ENCODE measurements at regions not wholly inside any gene's neighbourhood (a gene's known extent, or its start where the extent isn't known, plus 50 kb on each side); places are given as distances from the start of the nearest gene placed in this dataset.

- Histone ChIP-seq H3K79me2 (ENCODE audit: insufficient read depth) (no peaks in the 10 kb centered on the region), H3K4me2 (ENCODE audit: unreplicated experiment) (no peak overlapping the region), H3K4me1 (ENCODE audit: insufficient read depth) (no peaks in the 10 kb centered on the region), H3K4me3 (no peak overlapping the region), H3K9me3 (ENCODE audit: low read depth) (no peaks in the 10 kb centered on the region), H3K9me2 (ENCODE audit: insufficient read depth) (no peaks in the 10 kb centered on the region), H4K20me1 (ENCODE audit: insufficient read depth) (no peaks in the 10 kb centered on the region), H3F3A (ENCODE audit: insufficient read depth) (no peaks in the 10 kb centered on the region), H3K9ac (no peak overlapping the region), H3K27me3 (replicated peaks; ENCODE audit: insufficient read depth) (no peaks in the 10 kb centered on the region), H2AFZ (no peak overlapping the region), H3K36me3 (ENCODE audit: low read depth) (no peaks in the 10 kb centered on the region), H3K27ac (no peak overlapping the region)
- DNase-seq: no peak
- in situ Hi-C loops (cut with MboI): no loop called here
- 1 to 3% methylated on average over 3 of the region's 3 CpGs for whole genome bisulfite sequencing, 2 experiments (ENCODE audit: low coverage in 1 of 2, low lambda C conversion rate in 2 of 2, missing lambda C conversion rate in 2 of 2)
- TF ChIP-seq EZH2 (IDR thresholded peaks at IDR 0.05; ENCODE audit: insufficient read depth, poor library complexity, severe bottlenecking) (no peak), EZH2phosphoT487 (IDR thresholded peaks at IDR 0.05; ENCODE audit: insufficient read depth, low read depth) (no peak)
These were observed 499.5 kb upstream of the SLITRK6 start for GRCh38 chr13:86298725-86299124.

DNA sequence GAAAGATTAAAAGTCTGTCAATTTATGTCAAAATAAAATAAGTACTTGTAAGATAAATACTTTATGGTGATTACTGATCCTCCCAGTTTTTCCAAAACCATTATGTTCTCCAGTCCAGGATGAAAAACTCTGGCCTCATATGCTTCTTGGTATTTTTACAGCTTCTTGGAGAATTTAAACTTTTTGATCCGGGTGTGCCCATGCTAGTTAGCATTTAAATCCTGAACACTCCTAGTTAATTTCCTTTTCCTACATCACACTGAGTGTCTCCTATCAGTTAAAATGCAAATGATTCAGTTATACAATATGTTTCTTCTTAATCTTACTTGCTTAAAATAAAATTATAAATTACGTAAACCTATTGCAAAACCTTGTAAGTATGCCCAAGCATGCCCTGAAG is 499.9 kb upstream of the SLITRK6 start:
- no peaks in the 10 kb centered on the region for H3K36me3 ChIP-seq (ENCODE audit: low read depth)
- no peaks in the 10 kb centered on the region for H3K79me2 ChIP-seq (ENCODE audit: insufficient read depth)
- no peak overlapping the region for H3K4me2 ChIP-seq (ENCODE audit: unreplicated experiment)
- H3K4me3 ChIP-seq: no peak overlapping the region
- H3K27ac ChIP-seq: no peak overlapping the region
- no peak for DNase-seq
- no peak overlapping the region for H3K9ac ChIP-seq
- no peaks in the 10 kb centered on the region for H4K20me1 ChIP-seq (ENCODE audit: insufficient read depth)
- H3K27me3 ChIP-seq (replicated peaks; ENCODE audit: insufficient read depth): no peaks in the 10 kb centered on the region
- no peak for TF ChIP-seq EZH2 (IDR thresholded peaks at IDR 0.05; ENCODE audit: insufficient read depth, poor library complexity, severe bottlenecking)
- no peak for TF ChIP-seq EZH2phosphoT487 (IDR thresholded peaks at IDR 0.05; ENCODE audit: insufficient read depth, low read depth)
- H3K9me2 ChIP-seq (ENCODE audit: insufficient read depth): no peaks in the 10 kb centered on the region
- H3K4me1 ChIP-seq (ENCODE audit: insufficient read depth): no peaks in the 10 kb centered on the region
- H3K9me3 ChIP-seq (ENCODE audit: low read depth): no peaks in the 10 kb centered on the region
- H2AFZ ChIP-seq: no peak overlapping the region
- in situ Hi-C loops (cut with MboI): no loop called here
- WGBS, 2 experiments (ENCODE audit: low coverage in 1 of 2, low lambda C conversion rate in 2 of 2, missing lambda C conversion rate in 2 of 2): 13 to 20% methylated on average over 2 of the region's 2 CpGs
- H3F3A ChIP-seq (ENCODE audit: insufficient read depth): no peaks in the 10 kb centered on the region

DNA sequence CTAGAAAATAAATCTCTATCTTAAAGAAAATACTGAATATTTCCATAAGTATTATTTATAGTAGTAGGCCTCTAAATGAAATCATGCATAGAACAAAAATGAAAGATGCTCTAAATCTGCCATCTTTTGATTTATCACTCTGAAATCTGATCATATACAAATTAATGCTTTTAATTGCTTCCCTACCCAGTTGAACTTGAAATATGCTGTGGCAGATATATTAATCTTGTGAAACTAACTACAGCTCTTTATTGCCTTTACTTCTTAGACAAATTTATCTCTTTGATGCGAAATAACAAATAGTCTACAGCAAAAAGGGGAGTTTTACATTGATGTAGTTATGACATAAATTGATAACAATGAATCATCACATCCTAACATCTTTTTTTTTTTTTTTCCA is 510.7 kb upstream of the SLITRK6 start:
- Histone ChIP-seq H3K9me3 (ENCODE audit: low read depth) (no peaks in the 10 kb centered on the region), H3K9ac (no peak overlapping the region), H3K79me2 (ENCODE audit: insufficient read depth) (no peaks in the 10 kb centered on the region), H3K4me1 (ENCODE audit: insufficient read depth) (no peaks in the 10 kb centered on the region), H3K27ac (no peak overlapping the region), H3K36me3 (ENCODE audit: low read depth) (no peaks in the 10 kb centered on the region), H3F3A (ENCODE audit: insufficient read depth) (no peaks in the 10 kb centered on the region), H3K4me3 (no peak overlapping the region), H3K27me3 (replicated peaks; ENCODE audit: insufficient read depth) (no peaks in the 10 kb centered on the region), H2AFZ (no peak overlapping the region), H4K20me1 (ENCODE audit: insufficient read depth) (no peaks in the 10 kb centered on the region), H3K9me2 (ENCODE audit: insufficient read depth) (no peaks in the 10 kb centered on the region), H3K4me2 (ENCODE audit: unreplicated experiment) (no peak overlapping the region)
- in situ Hi-C loops (cut with MboI): no loop called here
- WGBS, 2 experiments (ENCODE audit: low coverage in 1 of 2, low lambda C conversion rate in 2 of 2, missing lambda C conversion rate in 2 of 2): 27 to 55% methylated on average over 1 of the region's 1 CpG
- TF ChIP-seq EZH2phosphoT487 (IDR thresholded peaks at IDR 0.05; ENCODE audit: insufficient read depth, low read depth): no peak
- TF ChIP-seq EZH2 (IDR thresholded peaks at IDR 0.05; ENCODE audit: insufficient read depth, poor library complexity, severe bottlenecking): no peak
- DNase-seq: no peak

DNA sequence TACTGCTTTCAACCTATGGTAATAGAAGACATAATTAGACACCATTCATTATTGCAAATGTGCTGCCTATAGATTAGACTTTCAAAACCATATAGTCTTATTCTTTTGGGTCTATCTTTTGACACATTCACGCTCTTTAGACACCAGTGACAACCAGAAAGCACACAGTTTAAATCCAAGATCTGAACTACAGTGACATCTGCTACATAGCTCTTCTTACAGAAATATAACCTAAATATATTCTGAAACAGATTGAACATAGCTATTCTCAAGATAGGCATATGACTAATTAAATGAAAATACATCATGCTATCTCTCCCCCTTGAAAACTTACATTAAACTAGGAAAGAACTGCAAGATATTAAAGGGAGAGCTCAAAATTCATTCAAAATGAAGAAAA is 514.2 kb upstream of the SLITRK6 start:
- H3K4me3 ChIP-seq: no peak overlapping the region
- H3F3A ChIP-seq (ENCODE audit: insufficient read depth): no peaks in the 10 kb centered on the region
- TF ChIP-seq EZH2phosphoT487 (IDR thresholded peaks at IDR 0.05; ENCODE audit: insufficient read depth, low read depth) (no peak), EZH2 (IDR thresholded peaks at IDR 0.05; ENCODE audit: insufficient read depth, poor library complexity, severe bottlenecking) (no peak)
- no peaks in the 10 kb centered on the region for H3K9me2 ChIP-seq (ENCODE audit: insufficient read depth)
- no peak overlapping the region for H3K27ac ChIP-seq
- no peak overlapping the region for H2AFZ ChIP-seq
- no peaks in the 10 kb centered on the region for H4K20me1 ChIP-seq (ENCODE audit: insufficient read depth)
- H3K27me3 ChIP-seq (replicated peaks; ENCODE audit: insufficient read depth): no peaks in the 10 kb centered on the region
- no peak for DNase-seq
- no peaks in the 10 kb centered on the region for H3K9me3 ChIP-seq (ENCODE audit: low read depth)
- H3K9ac ChIP-seq: no peak overlapping the region
- in situ Hi-C loops (cut with MboI): no loop called here
- 23 to 32% methylated on average over 1 of the region's 1 CpG for WGBS, 2 experiments (ENCODE audit: low coverage in 1 of 2, low lambda C conversion rate in 2 of 2, missing lambda C conversion rate in 2 of 2)
- H3K36me3 ChIP-seq (ENCODE audit: low read depth): no peaks in the 10 kb centered on the region
- H3K79me2 ChIP-seq (ENCODE audit: insufficient read depth): no peaks in the 10 kb centered on the region
- no peaks in the 10 kb centered on the region for H3K4me1 ChIP-seq (ENCODE audit: insufficient read depth)
- H3K4me2 ChIP-seq (ENCODE audit: unreplicated experiment): no peak overlapping the region

DNA sequence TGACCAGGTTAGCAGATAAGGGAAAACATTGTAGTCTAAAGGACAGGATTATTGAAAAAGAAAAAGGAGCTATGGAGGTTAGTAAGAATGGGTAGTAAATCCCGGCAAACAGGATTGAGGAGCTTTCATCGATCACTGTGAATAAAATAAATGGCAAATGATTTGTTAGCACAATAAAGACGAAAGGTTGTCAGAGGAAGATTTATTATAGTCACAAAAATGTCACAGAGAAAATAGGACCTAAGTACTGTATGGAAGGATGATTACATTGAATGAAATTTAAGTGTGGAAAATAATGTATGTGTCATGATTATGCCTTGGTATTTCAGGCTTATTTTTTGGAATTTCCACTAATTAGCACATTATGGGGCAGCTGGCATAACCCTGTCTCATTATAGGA is 519.2 kb upstream of the SLITRK6 start:
- Histone ChIP-seq H3K9me2 (ENCODE audit: insufficient read depth) (no peaks in the 10 kb centered on the region), H2AFZ (no peak overlapping the region), H3K9me3 (ENCODE audit: low read depth) (no peaks in the 10 kb centered on the region), H3K27me3 (replicated peaks; ENCODE audit: insufficient read depth) (no peaks in the 10 kb centered on the region), H3K9ac (no peak overlapping the region), H4K20me1 (ENCODE audit: insufficient read depth) (no peaks in the 10 kb centered on the region), H3K79me2 (ENCODE audit: insufficient read depth) (no peaks in the 10 kb centered on the region), H3K27ac (no peak overlapping the region), H3K4me3 (no peak overlapping the region), H3K36me3 (ENCODE audit: low read depth) (no peaks in the 10 kb centered on the region), H3F3A (ENCODE audit: insufficient read depth) (no peaks in the 10 kb centered on the region), H3K4me2 (ENCODE audit: unreplicated experiment) (no peak overlapping the region), H3K4me1 (ENCODE audit: insufficient read depth) (no peaks in the 10 kb centered on the region)
- TF ChIP-seq EZH2phosphoT487 (IDR thresholded peaks at IDR 0.05; ENCODE audit: insufficient read depth, low read depth) (no peak), EZH2 (IDR thresholded peaks at IDR 0.05; ENCODE audit: insufficient read depth, poor library complexity, severe bottlenecking) (no peak)
- 41 to 50% methylated on average over 3 of the region's 3 CpGs for WGBS, 2 experiments (ENCODE audit: low coverage in 1 of 2, low lambda C conversion rate in 2 of 2, missing lambda C conversion rate in 2 of 2)
- in situ Hi-C loops (cut with MboI): no loop called here
- no peak for DNase-seq

Measured in GM23248 (cell line).